Stimulated activated CD8-positive, alpha-beta memory T cell treated with anti-CD3 and anti-CD28 coated beads, Interleukin-4, amount 100 ng/mL, for 1 hour (primary cell): ENCODE measurements at regions not wholly inside any gene's neighbourhood (a gene's known extent, or its start where the extent isn't known, plus 50 kb on each side); places are given as distances from the start of the nearest gene placed in this dataset.

Experiments
- DNase-seq, 2 donors: peaks; one replicate each; pipeline ENCODE4 v3.0.0-alpha.2; 2020; ENCODE audit warnings: low read depth in 2 of 2, low spot score in 1 of 2

DNA sequence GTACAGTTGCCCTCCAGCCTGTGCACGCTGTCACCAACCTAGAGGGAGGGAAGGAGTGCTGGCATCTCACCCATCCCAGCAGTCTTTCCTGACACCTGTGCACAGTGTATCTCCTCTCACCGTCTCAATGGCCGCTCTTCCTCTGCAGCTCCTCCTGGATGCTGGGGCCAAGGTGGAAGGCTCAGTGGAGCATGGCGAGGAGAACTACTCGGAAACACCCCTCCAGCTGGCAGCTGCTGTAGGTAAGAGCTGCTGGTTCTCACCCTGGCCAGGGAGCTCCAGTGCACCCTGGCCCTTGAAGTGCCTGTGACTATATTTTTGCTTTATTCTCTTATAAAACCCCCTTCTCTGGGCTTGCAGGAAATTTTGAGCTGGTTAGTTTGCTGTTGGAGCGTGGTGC, 68.7 kb upstream of the PWP1 start:
- no peak for DNase-seq

DNA sequence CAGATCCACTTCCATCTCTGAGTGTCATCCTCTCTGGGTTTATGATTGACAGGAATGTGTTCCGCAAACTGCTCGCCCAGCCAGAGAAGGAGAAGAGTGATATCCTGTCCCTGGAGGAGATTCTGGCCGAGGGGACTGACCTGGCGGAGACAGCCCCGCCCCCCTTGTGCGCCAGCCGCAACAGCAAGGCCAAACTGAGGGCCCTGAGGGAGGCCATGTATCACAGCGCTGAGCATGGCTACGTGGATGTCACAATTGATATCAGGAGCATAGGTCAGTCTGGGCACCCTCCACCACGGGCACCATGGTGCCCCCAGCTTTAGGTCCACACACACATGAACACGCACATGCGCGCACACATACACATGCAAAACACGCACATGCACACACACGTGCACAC, 67.5 kb upstream of the PWP1 start:
- no peak for DNase-seq

DNA sequence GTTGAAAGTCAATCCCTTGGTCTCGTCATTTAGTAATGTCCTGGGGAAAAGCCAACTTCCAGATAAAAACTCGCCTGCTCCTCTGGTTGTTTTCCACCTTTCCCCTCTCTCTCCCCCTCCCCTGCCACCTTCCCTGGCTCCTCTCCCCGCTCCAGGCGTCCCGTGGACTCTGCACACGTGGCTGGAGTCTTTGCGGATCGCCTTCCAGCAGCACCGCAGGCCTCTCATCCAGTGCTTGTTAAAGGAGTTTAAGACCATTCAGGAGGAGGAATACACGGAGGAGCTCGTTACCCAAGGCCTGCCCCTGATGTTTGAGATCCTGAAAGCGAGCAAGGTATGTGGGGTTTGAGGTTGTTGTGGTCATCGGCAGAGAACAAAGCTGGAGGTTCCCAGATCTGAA, 65.8 kb upstream of the PWP1 start:
- no peak for DNase-seq

DNA sequence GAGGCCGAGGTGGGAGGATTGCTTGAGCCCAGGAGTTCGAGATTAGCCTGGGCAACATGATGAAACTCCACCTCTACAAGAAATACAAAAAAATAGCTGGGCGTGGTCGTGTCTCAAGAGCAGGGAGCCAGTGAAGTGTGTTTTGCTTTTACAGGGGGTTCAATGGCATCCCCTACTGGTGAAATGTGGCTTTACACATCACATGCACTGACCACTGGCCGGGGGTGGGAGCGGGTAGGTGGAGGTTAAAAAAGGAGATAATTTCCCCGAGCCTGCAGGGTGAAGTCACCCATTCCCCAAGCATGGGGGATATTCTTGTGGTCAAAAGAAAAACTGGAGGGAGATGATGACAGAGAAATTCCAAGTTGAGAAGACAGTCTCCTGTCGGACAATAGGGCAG, 63.6 kb upstream of the PWP1 start:
- DNase-seq = no peak

DNA sequence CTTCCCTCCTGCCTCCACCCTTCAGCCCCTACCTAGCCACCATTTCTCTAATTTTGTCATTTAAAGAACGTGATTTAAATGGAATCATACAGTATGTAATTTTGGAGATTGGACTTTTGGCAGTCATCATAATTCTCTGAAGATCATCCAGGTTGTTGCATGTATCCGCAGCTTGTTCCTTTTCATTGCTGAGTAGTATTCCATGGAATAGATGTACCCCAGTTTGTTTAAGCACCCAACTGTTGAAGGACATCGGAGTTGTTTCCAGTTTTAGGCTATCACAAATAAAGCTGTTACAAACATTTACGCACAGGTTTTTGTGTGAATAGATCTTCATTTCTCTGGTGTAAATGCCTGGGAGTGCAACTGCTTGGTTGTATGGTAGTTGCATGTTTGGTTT, 61.1 kb upstream of the PWP1 start:
- no peak for DNase-seq

DNA sequence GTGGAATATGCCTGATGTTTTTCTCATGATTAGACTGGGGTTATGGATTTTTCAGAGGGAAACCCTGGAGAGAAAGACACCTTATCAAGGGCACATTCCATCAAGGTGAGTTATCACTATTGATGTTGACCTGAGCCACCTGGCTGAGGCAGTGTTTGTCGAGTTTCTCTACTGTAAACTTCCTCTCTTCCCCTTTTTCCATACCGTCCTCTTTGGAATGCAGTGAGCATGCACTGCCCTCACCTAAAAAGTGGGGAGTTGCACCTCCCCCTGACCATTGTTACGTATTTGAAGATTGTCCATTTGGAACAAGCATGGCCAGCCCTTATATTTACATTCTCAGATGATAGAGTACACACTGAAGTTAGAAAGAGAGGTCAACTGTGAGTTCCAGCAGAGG, 53.9 kb upstream of the PWP1 start:
- DNase-seq = no peak

DNA sequence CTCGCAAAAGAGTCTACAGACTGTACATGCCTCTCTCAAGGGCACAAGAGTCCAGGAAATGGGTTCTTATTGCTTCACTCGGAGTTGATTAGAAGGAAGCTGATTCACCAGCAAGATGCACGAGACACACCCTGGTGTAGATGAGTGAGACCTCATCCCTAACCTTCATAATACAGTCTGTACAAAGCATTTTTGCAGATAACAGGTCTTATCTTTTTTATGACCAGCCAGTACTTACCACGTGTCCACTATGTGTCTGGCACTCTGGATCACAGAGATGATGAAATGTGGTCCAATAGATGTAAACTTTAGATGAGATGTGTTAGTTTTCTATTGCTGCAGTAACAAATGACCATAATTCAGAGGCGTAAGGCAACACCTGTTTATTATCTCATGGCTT, 53.4 kb upstream of the PWP1 start:
- no peak for DNase-seq

DNA sequence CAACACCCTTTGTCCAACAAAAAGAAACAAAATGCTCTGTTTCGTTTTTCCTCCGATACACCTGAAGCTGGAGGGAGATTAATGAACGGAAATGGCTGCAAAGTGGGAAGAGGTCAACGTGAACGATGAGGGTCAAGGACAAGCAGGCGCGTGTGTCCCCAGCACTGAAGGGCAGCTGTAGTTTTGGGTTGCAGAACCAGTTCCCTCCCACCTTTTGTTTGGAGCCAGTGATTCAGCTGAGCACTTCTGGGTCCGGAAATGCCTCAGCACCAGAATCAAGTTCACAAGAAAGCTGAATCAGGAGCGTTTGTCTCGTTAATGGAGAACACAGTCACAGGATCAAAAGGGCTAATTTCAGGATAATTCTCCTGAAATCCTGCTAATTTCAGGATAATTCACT, 51.1 kb upstream of the PWP1 start:
- no peak for DNase-seq

DNA sequence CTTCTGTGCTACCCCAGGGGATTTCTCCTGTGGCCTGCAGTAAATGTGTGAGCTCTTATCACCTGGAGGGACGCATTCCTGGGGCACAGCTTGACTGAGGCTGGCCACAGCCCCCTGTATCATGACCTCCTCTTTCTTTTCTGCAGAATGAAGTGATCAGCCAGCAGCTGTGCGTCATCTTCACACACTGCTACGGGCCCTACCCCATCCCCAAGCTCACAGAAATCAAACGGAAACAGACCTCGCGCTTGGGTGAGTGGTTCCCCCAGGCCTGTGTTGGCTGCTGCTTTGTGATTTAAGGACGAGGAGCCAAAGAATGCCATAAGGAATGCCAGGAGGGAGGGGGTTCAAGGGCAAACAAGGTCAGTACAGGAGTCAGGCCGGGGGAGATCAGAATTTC, 50.5 kb upstream of the PWP1 start:
- DNase-seq = no peak
